Pons (tissue), 1 donor: ENCODE measurements at regions not wholly inside any gene's neighbourhood (a gene's known extent, or its start where the extent isn't known, plus 50 kb on each side); places are given as distances from the start of the nearest gene placed in this dataset.

ENCODE experiments used
- DNase-seq: peaks from one replicate; pipeline ENCODE4 v3.0.0-alpha.2; 2016; ENCODE audit warnings: low spot score

DNA sequence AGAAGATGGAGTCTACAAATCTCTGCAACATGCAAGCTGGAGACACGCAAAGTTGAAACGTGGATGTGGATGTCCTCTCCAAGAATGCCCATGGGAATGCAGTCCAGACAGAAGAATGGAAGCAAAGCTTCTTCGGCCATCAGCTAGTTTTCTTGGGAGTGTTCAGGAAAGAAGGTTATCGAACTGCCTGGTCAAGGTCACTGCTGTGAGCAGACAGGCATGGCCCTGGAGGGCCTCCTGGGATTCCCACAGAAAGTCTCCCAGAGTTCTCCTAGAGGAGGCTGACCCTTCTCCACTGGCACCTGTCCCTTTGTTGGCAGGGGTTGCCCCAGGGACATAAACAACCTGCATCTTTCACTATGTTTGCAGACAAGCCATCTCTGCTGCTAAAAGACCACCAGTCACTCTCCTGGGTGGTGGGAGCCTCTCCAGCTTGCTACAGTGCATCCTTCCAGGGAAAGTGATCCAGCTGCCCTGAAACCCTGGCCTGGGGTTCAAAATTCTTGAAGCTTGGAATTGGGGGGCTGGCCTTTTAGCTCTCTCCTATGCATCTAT is 265.8 kb downstream of the SYK start:
- no peak for DNase-seq

DNA sequence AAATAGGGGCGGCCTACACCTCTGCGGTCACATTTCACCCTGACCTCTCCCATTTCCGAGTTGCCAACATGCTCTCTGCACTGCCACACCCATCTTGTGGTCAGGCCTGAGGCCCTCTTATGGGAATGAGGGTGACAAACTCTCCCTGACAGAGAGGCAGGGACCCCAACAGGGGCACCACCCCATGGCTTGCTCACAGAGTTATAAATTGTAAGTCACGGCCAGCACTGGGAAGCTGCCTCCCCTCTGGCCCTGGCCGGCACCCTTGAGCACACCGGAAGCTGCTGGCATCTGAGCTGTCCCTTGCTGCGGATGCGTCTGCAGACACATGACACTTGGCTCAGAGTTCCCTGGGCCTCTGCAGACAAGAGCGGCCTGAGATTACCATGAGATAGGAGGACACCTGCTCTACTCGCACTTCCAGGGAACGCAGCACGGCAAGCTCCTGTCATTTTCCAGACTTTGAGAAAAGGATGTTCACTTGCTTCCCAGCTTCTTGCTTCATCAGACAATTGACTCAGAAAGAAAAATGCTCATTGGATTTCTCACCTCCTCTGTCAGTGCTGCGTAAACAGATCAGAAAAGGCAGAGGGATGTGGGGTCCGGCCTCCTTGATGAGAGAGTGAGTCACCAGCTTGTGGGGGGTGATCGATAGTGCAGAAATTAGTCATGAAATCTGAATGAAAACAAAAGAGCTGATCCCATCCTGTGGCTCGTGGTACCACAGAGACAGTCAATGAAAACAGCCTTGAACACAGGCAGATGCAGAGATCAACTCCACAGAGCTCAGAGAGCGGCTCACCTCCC is 269.8 kb downstream of the SYK start:
- no peak for DNase-seq

DNA sequence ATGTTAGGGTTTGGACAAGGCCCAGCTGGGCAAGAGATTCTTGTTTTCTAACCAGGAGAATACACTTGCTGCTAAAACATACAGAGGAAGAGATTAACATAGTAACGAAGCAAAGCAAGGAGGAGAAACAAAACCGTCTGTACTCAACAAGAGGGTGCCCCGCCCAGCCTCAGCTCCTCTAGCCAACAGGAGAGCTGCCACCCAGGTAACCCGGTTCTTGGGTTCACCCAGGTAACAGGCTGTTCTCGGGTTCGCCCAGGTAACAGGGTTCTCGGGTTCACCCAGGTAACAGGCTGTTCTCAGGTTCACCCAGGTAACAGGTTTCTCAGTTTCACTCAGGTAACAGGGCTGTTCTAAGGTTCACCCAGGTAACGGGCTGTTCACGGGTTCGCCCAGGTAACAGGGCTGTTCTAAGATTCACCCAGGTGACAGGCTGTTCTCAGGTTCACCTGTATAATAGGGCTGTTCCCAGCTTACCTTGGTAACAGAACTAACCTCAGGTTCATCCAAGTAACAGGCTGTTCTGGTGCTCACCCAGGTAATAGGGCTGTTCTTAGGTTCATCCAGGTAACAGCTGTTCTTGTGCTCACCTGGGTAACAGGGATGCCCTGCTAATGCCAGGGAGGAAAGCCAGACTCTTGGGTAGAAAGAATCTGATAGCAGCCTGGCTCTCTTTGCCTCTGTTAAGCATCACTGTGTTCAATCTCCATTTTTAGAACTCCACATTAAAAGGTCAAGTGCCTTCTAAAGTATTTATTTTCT is 271.6 kb downstream of the SYK start:
- DNase-seq = no peak

DNA sequence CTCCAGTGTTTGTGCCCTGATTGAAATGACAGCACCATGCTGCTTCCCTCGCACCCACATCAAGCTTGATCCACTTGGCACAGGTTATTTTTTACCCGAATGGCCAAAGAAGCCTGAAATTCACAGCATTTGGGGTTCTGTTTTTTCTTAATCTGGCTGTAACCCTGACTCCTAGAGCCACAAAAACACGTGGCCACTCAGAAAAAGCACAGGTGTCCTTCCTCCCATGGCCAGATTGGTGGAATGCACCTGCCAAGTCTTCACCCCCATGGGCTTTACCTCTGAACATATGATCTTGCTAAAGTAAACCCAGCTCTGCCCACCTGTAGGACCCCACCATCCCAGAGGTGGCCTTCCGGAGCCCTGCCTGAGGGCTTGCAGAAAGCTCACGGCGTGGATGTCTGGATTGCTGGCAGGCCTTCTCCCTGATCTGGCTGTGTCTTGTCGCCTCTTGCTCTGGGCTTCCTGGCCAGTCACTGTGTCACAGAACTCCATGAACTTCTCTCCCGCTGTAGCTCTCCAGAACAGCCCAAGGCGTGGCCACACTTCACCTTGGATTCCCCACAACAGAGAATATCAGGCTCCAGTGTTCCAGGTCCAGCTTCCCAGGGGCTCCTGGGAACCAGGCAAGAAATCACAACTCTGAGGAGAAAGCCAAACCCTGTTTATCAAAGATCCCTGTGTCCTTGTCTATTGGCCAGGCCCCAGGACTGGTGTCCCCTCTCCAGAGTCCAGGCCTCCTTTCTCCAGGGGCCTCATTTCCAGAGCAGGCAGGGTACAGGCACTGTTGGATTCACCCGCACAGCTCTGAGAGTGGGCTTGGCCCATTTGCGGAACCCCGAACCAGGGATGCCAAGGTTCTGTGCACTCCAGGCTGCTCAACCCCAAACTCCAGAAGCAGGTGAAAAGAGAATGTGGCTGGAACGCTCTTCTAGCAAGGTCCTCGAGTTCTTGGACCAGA is 272.5 kb downstream of the SYK start:
- no peak for DNase-seq

DNA sequence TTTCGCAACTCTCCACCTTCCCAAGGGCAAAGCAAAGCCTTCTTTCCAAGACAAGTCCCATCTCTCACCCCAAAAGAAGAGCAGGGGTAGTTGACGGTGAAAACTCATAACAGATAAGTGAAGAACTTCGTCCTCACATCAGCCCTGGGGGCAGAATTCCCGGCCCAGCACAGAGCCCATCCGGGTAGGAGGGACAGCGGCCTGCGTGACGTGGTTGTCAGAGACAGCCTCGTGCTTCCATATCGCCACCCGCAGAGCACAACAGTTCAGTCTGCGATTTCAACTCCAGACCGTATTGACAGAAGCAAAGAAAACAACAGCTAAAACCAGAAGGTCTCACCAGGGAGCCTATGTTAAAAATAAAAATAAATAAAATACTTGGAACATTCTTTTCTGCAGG is 273.2 kb downstream of the SYK start:
- no peak for DNase-seq

DNA sequence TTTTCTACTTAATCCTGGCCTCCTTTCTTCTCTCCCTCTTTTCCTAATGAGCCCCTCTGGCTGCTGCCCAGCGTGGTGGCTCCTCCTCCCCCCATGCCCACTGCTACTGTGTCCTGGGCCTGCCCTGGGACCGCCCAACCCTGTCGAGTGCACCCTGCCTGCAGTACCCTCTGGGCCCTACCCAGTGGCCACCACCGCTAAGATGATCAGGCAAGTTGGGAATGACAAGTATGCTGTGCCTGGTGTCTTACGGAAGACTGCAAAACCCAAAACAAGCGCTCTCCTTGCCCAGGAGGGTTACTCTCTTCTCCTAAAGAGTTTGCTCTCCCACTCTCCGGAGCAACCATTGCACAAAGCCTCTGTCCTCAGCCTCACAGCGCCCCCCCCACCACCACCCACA is 273.7 kb downstream of the SYK start:
- no peak for DNase-seq

DNA sequence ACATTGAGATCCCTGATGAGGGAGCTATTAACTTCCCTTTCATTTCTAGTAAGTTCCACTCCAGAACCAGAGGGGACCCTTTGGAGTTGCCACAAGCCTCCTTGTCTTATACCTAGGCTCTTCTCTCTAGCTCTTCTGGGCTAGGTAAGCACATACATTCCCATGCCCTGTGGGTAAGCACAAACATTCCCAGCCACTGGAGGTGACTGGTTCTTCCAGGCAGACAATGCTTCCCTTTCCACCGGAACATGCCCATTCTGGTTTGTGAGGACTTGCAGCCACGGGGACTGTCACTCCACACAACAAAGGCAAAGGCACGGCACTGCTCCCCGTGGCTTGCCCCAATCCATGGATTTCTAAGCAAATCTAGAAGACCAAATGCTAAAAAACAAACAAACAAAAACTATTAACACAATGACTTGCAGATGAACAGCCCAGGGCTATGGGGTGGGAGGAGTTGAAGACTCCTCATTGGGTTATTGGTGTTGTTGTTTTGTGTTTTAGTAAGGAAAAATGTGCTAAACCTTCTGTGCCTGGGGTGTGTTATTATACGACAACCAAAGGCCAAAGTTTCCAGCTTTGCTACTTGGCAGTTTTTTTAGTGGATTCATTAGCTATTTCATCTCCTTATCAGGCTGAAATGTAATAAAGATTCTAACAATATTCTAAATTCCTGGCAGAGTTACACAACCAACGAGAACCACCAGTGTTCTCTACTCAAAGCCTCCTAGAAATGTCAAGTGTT is 276.2 kb downstream of the SYK start:
- no peak for DNase-seq

DNA sequence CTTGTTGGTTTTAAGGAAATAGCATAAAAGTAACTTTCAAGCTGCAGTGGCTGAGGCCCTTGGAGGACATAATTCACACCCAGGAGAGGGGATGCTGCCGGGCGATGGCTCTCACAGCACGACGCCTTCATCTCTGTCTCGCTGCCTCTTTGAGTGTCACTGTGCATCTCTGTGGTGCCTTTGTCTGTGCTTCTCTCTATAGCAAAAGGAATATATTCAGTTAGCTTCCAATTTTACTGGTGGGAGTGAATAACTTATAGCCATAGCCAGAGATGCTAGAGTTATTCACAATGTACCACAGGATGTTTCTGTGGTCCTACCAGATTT is 276.7 kb downstream of the SYK start:
- DNase-seq = no peak

DNA sequence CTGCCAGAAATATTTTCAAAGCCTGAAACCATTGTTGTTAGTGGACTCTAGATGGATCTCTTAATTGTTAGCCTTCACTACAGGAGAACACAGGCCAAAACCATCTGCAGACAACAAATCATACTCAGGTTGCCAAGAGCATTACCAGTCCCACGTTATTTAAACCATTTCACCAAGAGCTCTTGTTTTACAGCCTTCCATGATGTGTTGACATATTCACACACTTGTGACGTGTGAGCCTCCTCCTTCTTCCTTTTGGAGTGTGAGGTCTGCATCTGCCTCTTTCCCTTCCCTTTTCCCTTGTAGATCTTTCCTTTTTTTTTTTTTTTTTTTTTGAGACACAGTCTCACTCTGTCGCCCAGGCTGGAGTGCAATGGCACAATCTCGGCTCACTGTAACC is 279.0 kb downstream of the AUH start:
- DNase-seq = no peak

DNA sequence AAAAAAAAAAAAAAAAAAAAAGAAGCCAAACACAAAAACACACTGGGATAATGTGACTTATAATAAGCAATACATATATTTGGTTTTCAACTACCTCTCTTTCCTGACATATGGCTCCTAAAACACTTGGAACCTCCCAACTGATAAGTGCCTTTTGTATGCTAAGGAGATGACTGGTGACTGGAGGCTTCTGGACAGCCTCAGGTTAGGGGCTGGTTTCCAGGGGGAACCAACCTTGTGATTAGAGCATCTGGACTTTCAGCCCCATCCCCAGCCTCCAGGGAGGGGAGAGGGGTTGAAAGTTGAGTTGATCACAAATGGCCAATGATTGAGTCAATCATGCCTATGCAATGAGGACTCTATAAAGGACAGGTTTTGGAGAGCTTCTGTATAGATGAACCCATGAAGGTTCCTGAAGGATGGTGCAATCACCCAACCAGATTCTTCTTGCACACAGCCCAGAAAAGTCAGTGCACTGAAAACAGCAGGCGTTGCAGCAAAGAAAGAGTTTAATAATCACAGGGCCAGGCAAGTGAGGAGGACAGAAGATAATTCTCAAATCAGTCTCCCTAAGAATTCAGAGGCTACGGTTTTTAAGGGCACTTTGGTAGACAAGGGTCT is 276.7 kb downstream of the AUH start:
- DNase-seq = no peak

DNA sequence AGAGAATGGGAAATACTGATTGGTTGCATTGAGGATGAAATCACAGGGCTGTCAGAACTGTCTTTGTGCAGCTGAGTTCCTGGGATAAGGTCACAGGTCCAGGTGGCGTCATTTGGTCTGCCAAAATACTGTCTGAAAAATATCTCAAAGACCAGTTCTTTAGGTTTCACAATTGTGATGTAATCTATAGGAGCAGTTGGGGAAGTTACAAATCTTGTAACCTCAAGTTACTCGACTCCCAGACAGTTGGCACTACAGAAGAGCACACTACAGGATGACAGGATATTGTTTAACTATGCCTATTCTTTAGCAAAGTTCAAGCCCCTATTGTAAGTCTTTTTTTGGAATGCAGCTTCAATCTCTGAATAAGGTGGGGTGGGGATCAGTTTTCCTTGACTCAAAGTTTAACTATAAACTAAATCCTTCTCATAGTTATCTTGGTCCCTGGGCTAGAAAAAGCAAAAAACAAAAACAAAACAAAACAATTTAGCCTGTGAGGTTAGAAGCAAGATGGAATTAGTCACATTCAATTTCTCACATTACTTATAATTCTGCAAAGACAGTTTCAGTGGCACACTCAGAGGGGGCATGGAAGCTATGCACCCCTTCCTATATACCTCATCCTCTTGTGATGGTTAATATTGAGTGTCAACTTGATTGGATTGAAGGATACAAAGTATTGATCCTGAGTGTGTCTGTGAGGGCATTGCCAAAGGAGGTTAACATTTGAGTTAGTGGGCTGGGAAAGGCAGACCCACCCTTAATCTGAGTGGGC is 276.0 kb downstream of the AUH start:
- DNase-seq = no peak

DNA sequence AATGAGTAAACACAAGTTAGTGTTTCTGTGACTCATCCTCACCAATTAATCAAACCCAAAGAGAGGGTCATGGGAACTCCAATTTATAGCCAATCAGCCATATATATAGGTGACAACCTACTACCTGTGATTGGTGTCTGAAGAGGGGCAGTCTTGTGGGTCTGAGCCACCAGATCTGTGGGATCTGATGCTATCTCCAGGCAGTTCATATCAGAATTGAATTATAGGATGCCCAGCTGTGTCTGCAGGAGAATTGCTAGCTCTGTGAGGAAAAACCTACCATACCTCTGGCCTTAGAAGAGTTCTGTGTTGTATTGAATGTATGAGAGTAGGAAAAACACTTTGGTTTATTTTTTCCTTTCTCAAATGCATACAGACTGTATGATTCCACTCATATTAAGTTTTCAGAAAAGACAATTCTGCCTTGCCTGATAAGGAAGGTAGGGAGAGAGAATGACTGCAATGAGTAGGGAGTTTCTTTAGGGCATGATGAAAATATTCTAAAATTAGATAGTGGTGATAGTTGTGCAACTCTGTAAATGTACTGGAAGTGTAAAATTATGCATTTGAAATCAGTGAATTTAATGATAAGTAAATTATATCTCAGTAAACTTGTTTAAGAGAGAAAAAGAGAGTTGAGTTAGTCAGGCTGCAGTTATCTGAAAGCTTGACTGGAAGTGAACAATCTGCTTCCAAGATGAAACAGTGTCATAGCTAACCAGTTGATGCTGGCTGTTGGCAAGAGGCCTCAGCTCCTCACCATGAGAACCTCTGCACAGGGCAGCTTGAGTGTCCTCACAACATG is 274.9 kb downstream of the AUH start:
- DNase-seq = no peak

DNA sequence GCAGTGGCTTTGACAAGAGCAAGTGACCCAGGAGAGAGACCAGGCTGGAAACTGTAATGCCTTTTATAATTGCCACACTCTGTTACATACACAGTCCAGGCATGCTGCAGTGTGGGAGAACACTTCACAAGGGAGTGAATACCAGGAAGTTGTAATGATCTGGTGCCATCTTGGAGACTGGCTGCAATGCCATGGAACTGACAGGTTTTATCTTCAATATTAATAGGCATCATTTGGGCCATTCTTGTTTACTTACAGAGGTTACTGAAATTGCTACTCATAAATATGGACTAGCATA is 274.3 kb downstream of the AUH start:
- DNase-seq = no peak

DNA sequence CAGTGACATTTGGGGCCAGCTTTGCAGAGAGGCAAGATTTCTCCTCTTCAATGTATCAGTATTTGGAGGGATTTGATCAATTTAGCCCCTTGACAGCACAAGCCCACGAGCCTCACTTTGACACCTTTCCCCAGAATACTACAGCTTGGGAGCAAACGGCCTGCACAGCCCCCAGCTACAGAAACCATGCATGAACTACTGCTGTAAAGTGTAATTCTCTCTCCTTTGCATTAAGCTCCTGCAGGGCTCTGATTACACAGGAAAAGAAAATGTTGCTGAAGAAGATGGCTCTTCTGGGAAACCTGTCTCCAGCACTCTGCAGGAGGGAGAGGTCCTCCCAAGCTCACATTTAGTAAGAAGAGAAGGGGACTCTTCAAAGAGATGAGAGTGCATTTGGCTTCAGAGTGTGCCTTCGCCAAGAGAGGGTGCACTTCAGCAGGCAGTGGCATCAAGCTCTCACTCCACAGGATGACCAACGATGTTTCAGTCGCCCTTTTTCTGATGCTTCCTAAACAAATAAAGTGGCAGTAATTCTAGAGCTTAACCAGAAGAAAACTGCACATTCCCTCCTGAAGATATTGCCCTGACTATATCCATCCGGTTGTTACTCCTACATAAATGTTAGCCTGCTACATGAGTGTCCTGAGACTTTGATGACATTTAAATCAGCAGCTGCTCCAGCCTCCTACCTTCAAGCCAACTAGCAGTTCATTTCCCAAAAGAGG is 272.2 kb downstream of the AUH start:
- peak; percentile 33 for DNase-seq

DNA sequence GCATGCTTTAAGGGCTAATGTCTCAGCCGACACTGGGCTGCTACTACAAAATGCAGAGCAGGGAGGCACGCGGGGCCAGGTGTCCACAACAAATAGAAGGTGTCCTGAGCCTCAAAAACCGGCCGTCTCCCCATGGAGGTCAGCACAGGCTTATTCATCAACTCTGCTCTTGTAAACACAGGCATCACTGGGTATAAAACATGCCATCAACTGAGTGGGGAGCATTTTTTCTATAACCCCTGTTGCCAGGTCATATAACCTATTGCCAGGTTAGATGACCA is 271.6 kb downstream of the AUH start:
- DNase-seq = no peak

DNA sequence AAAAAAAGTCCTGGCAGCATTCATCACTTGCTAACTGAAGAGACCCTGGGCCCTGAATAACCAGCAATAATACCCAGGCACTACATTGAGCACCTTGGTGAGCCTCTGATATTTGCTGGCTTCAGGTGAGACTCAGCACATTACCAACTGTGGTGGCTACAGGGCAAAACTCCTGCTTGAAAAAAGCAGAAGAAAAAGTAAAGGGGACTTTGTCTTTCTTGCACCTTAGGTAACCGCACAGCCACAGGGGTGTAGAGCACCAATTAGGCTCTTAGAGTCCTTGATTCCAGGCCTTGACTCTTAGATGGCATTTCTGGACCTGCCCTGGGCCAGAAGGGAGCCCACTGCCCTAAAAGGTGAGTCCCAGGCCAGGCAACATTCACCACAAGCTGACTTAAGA is 269.5 kb downstream of the AUH start:
- DNase-seq = no peak

DNA sequence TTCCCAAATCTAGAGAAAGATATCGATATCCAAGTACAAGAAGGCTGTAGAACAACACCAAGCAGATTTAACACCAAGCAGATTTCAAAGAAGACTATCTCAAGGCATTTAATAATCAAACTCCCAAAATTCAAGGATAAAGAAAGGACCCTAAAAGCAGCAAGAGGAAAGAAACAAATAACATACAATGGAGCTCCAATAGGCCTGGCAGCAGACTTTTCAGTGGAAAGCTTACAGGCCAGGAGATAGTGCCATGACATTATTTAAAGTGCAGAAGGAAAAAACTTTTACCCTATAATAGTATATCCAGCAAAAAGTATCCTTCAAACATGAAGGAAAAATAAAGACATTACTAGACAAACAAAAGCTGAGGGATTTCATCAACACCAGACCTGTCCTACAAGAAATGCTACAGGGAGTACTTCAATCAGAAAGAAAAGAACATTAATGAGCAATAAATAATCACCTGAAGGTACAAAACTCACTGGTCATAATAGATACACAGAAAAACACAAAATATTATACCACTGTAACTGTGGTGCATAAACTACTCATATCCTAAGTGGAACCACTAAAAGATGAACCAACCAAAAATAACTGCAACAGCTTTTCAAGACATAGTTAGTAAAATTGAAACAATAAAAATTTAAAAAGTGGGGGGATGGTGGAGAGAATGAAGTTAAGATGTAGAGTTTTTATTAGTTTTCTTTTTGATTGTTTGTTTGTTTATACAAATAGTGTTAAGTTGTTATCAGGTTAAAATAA is 267.2 kb downstream of the AUH start:
- no peak for DNase-seq

DNA sequence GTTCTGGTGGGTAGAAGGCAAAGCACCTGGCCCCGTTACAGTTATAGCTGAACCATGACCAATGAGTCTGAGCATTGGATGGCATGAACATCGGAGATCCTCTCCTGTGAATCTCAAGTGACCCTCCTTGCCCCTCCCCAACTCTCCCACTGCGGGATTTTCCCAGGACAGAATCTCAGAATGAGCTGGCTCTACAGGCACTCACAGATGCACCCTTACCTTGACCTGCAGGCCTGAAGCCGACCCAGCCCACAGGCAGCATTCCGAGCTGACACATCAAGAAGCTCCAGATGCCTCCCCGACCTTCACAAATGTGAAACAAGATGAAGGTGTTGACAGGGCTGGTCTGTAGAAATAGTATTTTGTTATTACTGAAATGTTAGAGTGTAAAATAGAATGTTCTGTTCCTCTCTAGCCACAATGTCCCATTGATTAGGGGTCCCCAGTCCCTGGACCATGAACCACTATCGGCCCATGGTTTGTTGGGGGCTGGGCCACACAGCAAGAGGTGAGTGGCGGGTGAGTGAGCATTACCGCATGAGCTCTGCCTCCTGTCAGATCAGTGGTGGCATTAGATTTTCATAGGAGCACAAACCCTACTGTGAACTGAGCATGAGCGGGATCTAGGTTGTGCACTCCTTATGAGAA is 263.4 kb downstream of the AUH start:
- no peak for DNase-seq
